ENCODE measurements at regions not wholly inside any gene's neighbourhood (a gene's known extent, or its start where the extent isn't known, plus 50 kb on each side); places are given as distances from the start of the nearest gene placed in this dataset.
A peak's percentile ranks its signal among the peaks of the same experiment; 100 is the strongest.

DNA sequence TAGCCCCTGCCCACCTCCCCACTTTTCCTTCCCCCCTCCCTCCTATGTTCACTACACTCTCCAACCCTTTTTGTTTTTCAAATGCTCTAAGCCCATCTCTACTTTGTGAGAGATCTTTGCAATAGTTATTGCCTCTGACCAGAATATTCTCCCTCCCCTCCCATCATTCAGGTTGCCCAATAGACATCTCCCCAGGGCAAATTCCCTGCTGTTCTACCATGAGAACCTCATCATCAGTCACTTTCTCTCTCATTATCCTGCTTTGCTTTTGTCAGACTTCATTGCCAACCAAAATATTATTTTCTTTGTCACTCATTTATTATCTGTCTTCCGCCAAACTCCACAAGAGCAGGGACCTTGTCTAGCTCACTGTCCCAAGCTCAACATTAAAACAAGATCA is 268.2 kb upstream of the PPARGC1A start:
- Mint-ChIP-seq H3K36me3 (ENCODE audit: low read depth) (no peaks in the 10 kb centered on the region), H3K4me3 (no peak overlapping the region), H3K27me3 (ENCODE audit: low read depth) (no peaks in the 10 kb centered on the region), H3K4me1 (no peaks in the 10 kb centered on the region), H3K9me3 (no peaks in the 10 kb centered on the region), H3K27ac (no peak overlapping the region)
- TF ChIP-seq, protein P1, sequence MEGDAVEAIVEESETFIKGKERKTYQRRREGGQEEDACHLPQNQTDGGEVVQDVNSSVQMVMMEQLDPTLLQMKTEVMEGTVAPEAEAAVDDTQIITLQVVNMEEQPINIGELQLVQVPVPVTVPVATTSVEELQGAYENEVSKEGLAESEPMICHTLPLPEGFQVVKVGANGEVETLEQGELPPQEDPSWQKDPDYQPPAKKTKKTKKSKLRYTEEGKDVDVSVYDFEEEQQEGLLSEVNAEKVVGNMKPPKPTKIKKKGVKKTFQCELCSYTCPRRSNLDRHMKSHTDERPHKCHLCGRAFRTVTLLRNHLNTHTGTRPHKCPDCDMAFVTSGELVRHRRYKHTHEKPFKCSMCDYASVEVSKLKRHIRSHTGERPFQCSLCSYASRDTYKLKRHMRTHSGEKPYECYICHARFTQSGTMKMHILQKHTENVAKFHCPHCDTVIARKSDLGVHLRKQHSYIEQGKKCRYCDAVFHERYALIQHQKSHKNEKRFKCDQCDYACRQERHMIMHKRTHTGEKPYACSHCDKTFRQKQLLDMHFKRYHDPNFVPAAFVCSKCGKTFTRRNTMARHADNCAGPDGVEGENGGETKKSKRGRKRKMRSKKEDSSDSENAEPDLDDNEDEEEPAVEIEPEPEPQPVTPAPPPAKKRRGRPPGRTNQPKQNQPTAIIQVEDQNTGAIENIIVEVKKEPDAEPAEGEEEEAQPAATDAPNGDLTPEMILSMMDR (IDR thresholded peaks at IDR 0.05; ENCODE audit: unreplicated experiment in 3 of 3) = no peak

DNA sequence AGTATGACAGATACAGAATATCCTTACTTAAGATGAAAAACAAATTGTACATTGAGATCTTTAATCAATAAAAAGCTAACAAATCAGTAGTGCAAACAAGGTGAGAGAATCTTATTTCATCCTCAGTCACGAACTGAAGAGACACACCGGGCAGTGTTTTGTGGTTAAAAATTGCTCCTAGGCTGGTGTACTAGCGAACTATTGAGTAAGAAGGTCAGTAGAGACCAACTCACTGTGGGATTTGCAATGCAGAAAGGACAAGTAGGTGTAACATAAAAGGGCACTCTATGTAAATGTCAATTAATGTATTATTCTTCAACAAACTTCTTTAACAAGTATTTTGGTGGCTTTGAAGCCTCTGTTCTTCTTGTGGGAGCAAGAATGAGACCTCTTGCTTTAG is 260.2 kb upstream of the PPARGC1A start:
- TF ChIP-seq, protein P1 (IDR thresholded peaks at IDR 0.05; ENCODE audit: unreplicated experiment in 3 of 3) = no peak
- no peaks in the 10 kb centered on the region for H3K36me3 Mint-ChIP-seq (ENCODE audit: low read depth)
- no peak overlapping the region for H3K4me3 Mint-ChIP-seq
- H3K27me3 Mint-ChIP-seq (ENCODE audit: low read depth) = no peaks in the 10 kb centered on the region
- H3K27ac Mint-ChIP-seq = no peak overlapping the region
- no peaks in the 10 kb centered on the region for H3K4me1 Mint-ChIP-seq
- no peaks in the 10 kb centered on the region for H3K9me3 Mint-ChIP-seq

DNA sequence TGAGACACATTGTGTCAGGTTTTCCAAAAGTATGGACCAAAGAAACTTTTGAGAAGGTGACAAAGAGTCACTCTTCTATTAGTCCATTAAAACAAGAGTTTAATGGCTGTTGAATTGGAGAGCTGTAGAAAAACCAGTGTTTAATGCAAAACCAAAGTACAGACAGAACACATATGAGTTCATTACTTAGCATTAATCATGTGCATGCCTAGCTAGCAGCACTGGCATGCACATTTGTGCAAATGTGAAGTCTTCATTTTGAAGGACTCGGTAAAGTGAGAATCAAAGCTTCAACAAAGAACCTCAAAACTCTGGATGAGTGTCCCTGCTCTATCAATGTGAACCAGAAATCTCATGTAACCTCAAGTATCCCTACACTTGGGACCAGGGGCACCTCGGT is 256.3 kb upstream of the PPARGC1A start:
- TF ChIP-seq, protein P1 (IDR thresholded peaks at IDR 0.05; ENCODE audit: unreplicated experiment in 3 of 3) = no peak
- Mint-ChIP-seq H3K9me3 (no peaks in the 10 kb centered on the region), H3K4me3 (no peak overlapping the region), H3K36me3 (ENCODE audit: low read depth) (no peaks in the 10 kb centered on the region), H3K4me1 (peaks cover 24% of the 10 kb centered on the region), H3K27me3 (ENCODE audit: low read depth) (peaks cover 4% of the 10 kb centered on the region), H3K27ac (no peak overlapping the region)

DNA sequence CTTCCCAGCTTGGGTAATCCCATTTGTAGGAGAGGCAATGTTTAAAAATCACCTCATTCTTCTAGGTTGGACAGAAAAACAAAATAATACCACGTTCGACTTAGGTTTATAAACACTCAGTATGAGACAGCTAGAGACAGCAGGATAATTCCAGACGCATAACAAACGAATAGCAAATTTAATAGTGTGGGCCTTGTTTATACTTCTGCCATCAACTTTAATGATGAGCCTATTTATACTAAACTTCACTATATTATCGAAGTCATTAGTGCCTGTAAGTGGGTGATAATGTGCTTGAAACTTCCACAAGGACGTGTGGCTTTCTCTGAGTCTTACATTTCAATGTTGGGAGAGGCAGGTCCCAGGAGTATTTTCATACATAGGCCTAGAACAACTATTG is 255.7 kb upstream of the PPARGC1A start:
- Mint-ChIP-seq H3K27me3 (ENCODE audit: low read depth) (peaks cover 4% of the 10 kb centered on the region), H3K4me1 (peaks cover 29% of the 10 kb centered on the region), H3K9me3 (no peaks in the 10 kb centered on the region), H3K27ac (peak overlapping the region in 1 of 3 experiments; percentile 93), H3K4me3 (no peak overlapping the region), H3K36me3 (ENCODE audit: low read depth) (no peaks in the 10 kb centered on the region)
- TF ChIP-seq, protein P1 (IDR thresholded peaks at IDR 0.05; ENCODE audit: unreplicated experiment in 3 of 3) = no peak

DNA sequence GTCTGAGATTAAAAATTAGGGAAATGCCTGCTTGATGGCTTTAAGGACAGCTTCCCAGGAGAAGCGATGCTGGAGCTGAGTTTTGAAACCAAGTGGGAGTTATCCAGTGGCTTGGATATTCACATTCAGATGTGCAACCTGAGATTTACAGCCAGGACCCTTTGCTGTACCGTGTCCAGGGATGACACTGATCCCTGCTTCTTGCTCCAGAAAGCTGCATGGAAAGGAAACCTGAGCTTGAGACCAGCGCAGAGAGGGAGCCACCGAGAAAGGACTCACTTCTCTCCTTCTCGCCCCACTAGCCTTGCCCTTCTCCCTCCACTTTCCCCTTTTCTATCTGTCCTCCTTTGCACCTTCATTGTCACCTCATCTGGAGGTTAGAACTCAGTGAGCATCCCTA is 254.5 kb upstream of the PPARGC1A start:
- peak overlapping the region; percentile 27 to 93 (median 81) for H3K27ac Mint-ChIP-seq

DNA sequence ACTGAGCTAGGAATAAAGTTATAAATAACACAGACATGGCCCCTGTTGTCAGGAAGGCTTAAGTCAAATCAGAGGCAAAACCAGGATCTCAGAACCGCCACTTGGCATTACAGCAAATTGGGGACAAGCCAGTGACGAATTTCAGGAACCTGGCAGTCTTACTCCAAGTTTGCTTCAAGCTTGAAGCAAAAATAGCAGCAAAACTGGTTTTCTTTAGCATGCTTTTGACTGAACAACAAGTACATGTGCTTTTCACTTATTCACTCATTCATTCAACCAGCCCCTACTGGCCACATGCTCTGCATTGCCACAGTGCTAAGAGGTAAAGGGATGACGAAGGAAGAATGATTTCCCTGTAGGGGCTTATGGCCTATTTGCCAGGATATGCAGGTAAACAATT is 253.9 kb upstream of the PPARGC1A start:
- Mint-ChIP-seq H3K27ac (peak overlapping the region in 1 of 3 experiments; percentile 93), H3K9me3 (no peaks in the 10 kb centered on the region), H3K4me1 (peaks cover 33% of the 10 kb centered on the region), H3K36me3 (ENCODE audit: low read depth) (no peaks in the 10 kb centered on the region), H3K4me3 (no peak overlapping the region), H3K27me3 (ENCODE audit: low read depth) (peaks cover 4% of the 10 kb centered on the region)
- TF ChIP-seq, protein P1 (IDR thresholded peaks at IDR 0.05; ENCODE audit: unreplicated experiment in 3 of 3) = no peak

More for the DNA sequence above, 254.5 kb upstream of the PPARGC1A start:
- Mint-ChIP-seq H3K36me3 (ENCODE audit: low read depth) (no peaks in the 10 kb centered on the region), H3K4me1 (peaks cover 31% of the 10 kb centered on the region), H3K4me3 (no peak overlapping the region), H3K27me3 (ENCODE audit: low read depth) (peaks cover 4% of the 10 kb centered on the region), H3K9me3 (no peaks in the 10 kb centered on the region)
- TF ChIP-seq, protein P1 (IDR thresholded peaks at IDR 0.05; ENCODE audit: unreplicated experiment in 3 of 3) = no peak
